GM12865 (cell line): ENCODE measurements at regions not wholly inside any gene's neighbourhood (a gene's known extent, or its start where the extent isn't known, plus 50 kb on each side); places are given as distances from the start of the nearest gene placed in this dataset.

Experiments used
- DNase-seq: peaks from one replicate; pipeline ENCODE4 v3.0.0; 2010; ENCODE audit warnings: low read depth
- H3K4me3 ChIP-seq: 2 replicates; pipeline ENCODE4 v1.5.1; 2011; ENCODE audit warnings: mild to moderate bottlenecking, low read depth, low read length, control low read depth
- CTCF ChIP-seq: IDR thresholded peaks from 2 replicates; pipeline ENCODE4 v1.5.1; 2011; ENCODE audit warnings: low read length, control low read depth, low read depth, inconsistent platforms; ENCODE audit not compliant: insufficient read depth; ENCODE audit errors: missing control alignments

GRCh38 chr4:144288011-144288903 is 147.7 kb upstream of the GYPA start:
- H3K4me3 ChIP-seq, result no peak overlapping the region
- no peak for TF ChIP-seq CTCF
- peak; percentile 58 for DNase-seq

GRCh38 chr4:144289667-144290428 is 149.3 kb upstream of the GYPA start:
- no peak for DNase-seq
- TF ChIP-seq CTCF, result no peak

GRCh38 chr4:144291164-144291563 is 150.6 kb upstream of the GYPA start:
- DNase-seq, result no peak
- no peak for TF ChIP-seq CTCF
- no peak overlapping the region for H3K4me3 ChIP-seq

More at GRCh38 chr4:144289667-144290428, 149.3 kb upstream of the GYPA start:
- H3K4me3 ChIP-seq, result no peak overlapping the region

- no peak for DNase-seq
Measured at GRCh38 chr4:144294211-144294610, 153.7 kb upstream of the GYPA start.

GRCh38 chr4:144295286-144295995 is 154.9 kb upstream of the GYPA start:
- H3K4me3 ChIP-seq, result no peak overlapping the region
- DNase-seq, result no peak
- no peak for TF ChIP-seq CTCF

More at GRCh38 chr4:144294211-144294610, 153.7 kb upstream of the GYPA start:
- no peak overlapping the region for H3K4me3 ChIP-seq
- TF ChIP-seq CTCF, result no peak

- TF ChIP-seq CTCF, result no peak
- no peak for DNase-seq
- H3K4me3 ChIP-seq, result no peak overlapping the region
Measured at GRCh38 chr4:144296941-144297340, 156.4 kb upstream of the GYPA start.
